GM10266 (cell line): ENCODE measurements at regions not wholly inside any gene's neighbourhood (a gene's known extent, or its start where the extent isn't known, plus 50 kb on each side); places are given as distances from the start of the nearest gene placed in this dataset.

Experiments
- DNase-seq: peaks from one replicate; pipeline ENCODE4 v3.0.0; 2012; ENCODE audit errors: extremely low spot score
- CTCF ChIP-seq: IDR thresholded peaks from 2 replicates; pipeline ENCODE4 v1.5.1; 2012; ENCODE audit warnings: mild to moderate bottlenecking, low read depth; ENCODE audit not compliant: control insufficient read depth, insufficient read depth; ENCODE audit errors: missing control alignments

- no peak for DNase-seq
- no peak for TF ChIP-seq CTCF
Observed at GRCh38 chr4:24729119-24729730, 66.1 kb upstream of the SOD3 start.

GRCh38 chr4:24730256-24731001 lies 64.9 kb upstream of the SOD3 start:
- DNase-seq: no peak
- TF ChIP-seq CTCF: no peak

- TF ChIP-seq CTCF: no peak
- DNase-seq: no peak
Observed at GRCh38 chr4:24731448-24731847, 63.9 kb upstream of the SOD3 start.

GRCh38 chr4:24734511-24734910 lies 60.9 kb upstream of the SOD3 start:
- DNase-seq: no peak
- no peak for TF ChIP-seq CTCF

GRCh38 chr4:24736066-24736465 lies 59.3 kb upstream of the SOD3 start:
- no peak for TF ChIP-seq CTCF
- DNase-seq: no peak

- no peak for TF ChIP-seq CTCF
- DNase-seq: no peak
Observed at GRCh38 chr4:24741910-24742309, 53.5 kb upstream of the SOD3 start.

- no peak for DNase-seq
- TF ChIP-seq CTCF: no peak
Observed at GRCh38 chr4:24742335-24742734, 53.0 kb upstream of the SOD3 start.
